T-helper 1 cell treated with Interleukin-12 subunit alpha and Interleukin-12 subunit beta and Interleukin-4 antibody, amounts not matched to agents 30 ng/mL and 1 ng/mL, for 36 hours (primary cell): ENCODE measurements at regions not wholly inside any gene's neighbourhood (a gene's known extent, or its start where the extent isn't known, plus 50 kb on each side); places are given as distances from the start of the nearest gene placed in this dataset.

Experiments used
- intact Hi-C: fragments of 100-400 bp; cut with micrococcal nuclease; formaldehyde crosslinking; loops from one replicate; pipeline ENCODE4 v1.15.1; 2024

DNA sequence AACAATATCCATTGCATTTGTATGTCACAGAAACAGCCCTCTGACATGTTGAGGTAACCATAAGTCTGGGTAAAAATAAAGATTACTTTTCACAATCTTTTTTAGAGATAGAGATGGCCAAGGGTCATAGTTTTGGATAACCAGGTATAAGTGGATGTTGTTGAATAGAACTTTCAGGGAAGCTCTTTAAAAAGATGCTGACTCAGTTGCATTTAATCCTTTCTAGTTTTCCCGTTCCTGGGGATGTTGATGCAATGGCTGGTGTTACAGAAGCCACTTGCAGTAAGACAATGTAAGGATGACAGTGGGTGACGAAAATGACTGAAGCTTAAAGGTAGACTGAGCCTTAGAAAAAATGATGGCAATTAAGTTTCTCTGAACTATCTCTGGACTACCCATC is 1473.7 kb downstream of the AACS start:
- intact Hi-C loops: no loop called here

DNA sequence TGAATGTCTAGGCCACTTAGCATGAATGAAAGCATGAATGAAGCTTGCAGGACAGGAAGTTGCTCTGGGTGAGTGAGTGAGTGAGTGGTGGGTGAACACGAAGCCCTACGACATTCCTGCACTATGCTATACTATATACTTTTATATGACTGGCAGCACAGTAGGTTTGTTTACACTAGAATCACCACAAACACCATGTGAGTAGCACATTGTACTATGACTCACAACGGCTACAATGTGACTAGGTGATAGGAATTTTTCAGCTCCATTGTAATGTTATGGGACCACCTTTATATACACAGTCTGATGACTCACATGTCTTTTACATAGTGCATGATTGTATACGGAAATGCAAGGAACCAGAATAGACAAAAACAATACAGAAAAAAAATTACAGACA is 1480.2 kb downstream of the AACS start:
- intact Hi-C loops: no loop called here

DNA sequence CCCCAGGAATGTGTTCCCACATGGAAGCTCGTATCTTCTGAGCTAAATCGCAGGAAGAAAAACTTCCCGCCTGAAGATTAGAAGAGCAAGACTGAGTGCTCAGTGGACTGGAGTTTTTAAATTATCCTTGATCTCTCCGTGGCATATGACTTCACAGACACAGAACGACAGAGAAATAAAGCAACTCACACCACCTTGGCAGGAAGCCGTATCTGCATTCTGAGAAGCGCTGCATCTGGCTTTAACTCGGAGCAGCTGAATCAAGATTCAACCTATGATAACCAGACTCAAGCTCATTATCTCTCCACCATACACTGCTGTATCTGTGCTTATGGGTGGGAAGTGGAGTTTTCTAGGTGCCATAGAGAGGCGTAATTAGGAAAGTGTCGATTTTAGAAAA is 1482.7 kb downstream of the AACS start:
- intact Hi-C loops: no loop called here

DNA sequence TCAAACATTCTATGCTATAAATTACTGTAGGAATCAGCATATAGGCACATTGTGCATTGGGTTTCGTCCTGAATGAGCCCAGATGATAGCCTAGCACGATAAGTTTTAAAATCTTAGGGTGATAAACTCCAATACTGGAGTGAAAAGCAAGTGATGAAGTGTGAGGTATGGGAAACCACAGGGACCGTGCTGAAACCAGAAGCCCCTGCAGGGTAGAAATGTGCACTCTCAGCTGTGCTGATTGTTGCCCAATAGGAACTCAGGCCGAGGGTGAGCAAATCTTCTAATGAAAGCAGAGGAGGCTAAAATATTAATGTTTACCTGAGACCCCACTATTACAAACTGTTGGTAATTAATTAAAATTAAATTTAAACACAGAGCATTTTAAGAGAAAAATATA is 1486.6 kb downstream of the AACS start:
- intact Hi-C loops: no loop called here

DNA sequence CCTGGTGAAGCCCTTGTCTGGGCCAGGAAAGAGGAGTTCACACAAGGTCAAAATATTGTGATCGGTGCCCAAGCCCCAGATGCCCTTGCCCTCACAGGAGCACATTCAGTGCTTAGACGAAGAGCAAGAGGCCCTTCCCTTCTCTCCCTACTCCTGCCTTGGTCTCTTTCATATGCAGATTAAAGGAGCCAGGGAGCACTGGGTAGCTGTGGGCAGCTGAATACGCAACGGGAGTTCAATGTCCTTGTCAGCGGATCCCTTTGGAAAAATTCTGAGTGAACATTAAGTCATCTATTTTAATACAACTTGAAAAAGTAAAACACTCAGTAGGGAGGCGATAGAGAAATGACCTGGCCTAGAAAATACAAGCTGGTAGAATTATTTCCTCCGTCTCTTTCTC is 1489.4 kb downstream of the AACS start:
- intact Hi-C loops: no loop called here

DNA sequence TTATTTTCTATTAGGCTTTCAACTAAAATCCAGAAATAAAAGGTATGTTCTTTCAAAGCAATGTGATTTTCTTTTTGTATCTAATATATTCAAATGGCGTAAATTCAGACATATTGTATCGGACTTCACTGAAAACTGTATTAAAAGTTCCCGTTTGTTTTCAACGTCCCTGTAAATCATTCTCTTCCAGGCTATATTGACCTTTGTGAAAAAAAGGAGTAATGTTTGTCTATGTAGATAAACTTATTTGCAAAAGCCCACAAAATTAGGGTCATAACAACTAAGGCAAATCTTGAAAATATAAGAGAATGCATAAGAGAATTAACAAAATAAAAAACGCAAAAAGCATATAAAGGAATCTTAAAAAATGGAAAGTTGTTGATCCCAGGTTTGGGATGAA is 1492.4 kb downstream of the AACS start:
- intact Hi-C loops: no loop called here

DNA sequence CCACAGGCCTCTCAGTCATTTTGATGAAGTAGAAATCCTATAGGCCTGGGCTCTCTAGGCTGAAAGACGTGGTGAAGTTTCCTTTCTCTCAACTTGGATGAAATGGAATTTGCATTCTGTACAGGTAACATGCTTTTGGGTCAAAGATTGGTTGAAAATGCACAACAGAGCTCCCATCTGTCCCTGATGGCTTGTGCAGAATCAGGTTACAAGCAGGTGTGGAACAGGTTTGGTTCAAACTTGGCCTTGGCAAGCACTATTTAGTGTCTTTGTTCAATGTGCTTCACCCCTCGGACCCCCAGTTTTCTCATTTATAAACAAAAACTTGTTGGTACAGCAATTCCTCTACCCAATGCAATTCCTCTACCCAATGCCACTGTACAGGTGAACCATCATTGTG is 1493.0 kb downstream of the AACS start:
- intact Hi-C loops: no loop called here

DNA sequence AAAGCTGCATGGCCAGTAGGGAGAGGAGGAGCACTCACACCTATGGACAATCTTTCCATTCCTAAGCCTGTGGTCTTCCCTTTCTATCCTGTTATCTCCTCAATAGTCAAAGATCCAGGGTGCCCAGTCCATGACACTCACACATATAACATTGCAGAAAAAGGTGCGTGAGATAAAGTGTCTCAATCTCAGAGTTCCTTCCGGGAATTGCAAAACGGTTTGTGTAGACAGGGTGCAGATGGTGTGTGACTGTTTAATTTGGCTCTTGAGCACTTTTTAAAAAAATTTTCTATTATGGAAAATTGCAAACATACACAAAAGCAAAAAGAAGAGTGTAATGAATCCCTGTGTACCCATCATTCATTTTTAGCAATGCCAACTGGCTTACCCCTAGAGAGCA is 1493.6 kb downstream of the AACS start:
- intact Hi-C loops: no loop called here

DNA sequence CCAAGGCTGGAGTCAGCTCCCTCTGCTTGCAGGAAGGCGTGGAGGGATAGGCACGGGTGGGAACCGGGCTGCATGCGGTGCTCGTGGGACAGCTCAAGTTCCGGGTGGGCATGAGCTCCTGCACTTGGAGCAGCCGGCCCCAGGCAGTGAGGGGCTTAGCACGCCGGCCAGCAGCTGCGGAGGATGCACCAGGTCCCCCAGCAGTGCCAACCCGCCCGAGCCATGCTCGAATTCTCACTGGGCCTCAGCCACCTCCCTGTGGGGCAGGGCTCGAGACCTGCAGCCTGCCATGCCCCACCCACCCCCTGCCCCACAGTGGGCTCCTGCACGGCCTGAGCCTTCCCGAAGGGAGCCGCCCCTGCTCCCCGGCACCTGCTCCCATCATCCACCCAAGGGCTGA is 1501.8 kb downstream of the AACS start:
- intact Hi-C loops: no loop called here

DNA sequence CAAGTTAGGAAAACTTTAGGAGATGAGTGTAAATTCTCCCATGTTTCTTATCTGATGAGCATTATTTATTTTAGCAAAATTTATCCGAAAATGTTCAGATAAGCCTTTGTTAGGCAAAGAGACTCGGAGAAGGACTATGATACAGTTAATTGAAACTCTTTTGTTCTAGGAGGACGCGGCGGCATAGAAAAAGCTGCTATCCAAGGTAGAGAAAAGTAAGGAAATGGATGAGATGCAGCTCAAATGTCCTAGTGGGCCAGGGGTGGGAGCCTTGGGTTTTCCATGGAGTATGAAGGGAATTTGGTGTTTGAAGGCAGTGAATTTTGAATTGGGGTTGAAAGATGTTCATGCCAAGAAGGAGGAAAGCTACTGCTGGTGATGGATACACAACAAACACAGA is 1504.5 kb downstream of the AACS start:
- intact Hi-C loops: no loop called here

DNA sequence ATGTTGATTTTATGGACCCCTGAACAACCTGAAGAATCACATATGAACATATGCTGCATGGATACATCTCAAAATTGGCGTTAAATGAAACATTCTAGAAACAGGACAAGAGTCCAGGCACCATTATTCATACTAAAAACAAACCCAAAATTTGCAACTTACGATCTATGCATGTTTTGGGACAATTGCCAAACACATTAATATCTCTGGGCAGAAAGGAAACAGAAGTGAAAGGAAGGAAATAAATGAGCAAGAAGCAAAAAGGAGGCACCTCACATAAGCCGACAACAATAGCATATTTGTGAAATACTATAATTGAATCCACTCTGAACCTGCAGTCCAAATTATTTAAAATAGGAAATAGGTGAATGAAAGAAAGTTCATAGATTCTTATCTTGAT is 1505.3 kb downstream of the AACS start:
- intact Hi-C loops: no loop called here

DNA sequence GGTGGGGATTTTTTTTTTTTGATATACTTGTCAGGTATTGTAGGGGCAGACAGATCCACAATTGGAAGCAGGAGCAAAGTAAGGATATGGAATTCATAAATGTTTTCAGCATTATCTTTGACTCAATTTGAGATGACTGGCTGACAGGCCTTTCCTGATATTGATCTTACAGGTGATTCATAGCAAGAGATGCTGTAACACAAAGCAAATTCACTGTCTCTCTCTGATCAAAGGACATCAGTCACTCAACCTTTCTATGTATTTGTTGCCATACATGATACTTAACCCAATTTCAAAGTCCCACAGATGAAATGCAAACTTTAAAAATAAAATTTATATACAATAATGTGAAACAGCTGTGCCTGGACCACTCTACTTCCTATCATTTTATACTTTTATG is 1506.9 kb downstream of the AACS start:
- intact Hi-C loops: no loop called here

DNA sequence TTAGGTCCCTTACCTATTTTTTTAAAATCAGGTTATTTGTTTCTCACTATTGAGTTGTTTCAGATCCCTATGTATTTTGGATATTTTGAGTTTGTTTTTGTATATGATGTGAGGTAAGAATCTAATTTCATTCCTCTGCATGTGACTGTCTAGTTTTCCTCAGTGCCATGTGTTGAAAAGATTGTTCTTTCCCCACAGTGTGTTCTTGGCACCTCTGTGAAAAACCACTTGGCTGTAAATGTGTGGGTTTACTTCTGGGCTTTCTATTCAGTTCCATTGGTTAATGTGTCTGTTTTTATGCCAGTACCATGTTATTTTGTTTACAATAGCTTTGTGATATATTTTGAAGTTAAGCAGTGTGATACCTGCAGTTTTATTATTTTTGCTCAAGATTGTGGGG is 1516.4 kb downstream of the AACS start:
- intact Hi-C loops: no loop called here

DNA sequence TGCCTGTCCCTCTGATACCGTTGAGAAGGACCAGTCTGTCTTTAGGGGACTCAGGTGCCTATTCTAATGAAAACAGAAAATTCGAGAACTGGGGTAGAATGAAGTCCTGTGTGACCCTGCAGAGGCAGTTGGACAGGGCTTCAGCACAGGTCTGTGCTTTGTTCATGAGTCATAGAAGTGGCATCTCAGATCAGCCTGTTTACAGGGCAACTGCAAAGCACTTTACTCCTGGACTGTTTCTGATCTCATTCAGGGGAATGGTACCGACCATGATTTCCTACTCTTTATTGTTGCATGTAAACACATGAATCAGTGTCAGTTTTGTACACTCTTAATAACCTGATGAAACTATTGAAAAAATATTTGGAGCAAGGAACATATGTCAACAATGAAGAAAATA is 1517.0 kb downstream of the AACS start:
- intact Hi-C loops: no loop called here

DNA sequence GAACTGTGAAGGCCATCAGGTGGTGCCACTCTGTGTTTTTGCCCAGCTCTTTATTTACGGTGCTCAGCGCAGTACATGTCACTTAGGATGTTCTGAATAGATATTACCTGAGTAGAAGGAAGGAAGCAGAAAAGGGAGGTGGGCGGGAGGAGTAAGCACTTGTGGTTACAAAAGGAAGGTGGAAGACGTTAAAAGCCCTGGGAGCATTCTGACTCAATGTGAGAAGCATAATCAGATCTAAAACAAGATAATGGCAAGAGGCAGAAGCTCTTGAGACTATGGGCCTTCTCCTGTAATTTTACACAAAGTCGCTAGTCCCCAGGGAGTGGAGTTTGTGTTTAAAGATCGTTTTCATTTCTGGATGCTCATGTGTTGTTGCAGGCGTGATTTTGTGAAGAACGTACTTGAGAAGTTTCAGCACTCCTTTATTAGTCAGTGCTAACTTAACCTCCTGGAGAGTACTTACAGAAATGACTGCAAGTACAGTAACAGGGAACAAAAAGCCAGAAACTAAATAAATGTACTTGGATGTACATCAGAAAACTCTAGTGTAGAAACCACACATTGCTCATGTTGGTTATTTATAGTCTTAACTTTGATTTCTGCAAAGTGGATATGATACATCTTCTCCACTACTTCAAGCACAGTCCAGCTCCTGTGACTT is 1523.5 kb downstream of the AACS start:
- intact Hi-C loops: no loop called here

DNA sequence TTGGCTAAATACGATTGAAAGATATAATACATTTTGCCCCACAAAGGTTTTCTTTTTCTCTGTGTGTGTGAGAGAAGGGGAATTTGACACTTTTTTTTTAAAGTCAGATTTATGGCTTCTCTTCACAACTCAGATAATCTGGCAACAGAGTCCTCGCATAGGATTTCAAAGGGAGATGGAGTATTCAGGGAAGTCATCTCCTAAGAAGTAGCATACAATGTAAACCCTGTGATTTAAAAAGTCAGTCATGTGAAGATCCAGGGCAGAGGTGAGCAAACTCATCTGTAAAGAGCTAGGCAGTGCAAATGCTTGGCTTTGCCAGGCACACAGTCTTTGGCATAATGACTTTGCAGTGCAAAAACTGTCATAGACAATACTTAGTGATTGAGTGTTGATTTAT is 1526.3 kb downstream of the AACS start:
- intact Hi-C loops: no loop called here

DNA sequence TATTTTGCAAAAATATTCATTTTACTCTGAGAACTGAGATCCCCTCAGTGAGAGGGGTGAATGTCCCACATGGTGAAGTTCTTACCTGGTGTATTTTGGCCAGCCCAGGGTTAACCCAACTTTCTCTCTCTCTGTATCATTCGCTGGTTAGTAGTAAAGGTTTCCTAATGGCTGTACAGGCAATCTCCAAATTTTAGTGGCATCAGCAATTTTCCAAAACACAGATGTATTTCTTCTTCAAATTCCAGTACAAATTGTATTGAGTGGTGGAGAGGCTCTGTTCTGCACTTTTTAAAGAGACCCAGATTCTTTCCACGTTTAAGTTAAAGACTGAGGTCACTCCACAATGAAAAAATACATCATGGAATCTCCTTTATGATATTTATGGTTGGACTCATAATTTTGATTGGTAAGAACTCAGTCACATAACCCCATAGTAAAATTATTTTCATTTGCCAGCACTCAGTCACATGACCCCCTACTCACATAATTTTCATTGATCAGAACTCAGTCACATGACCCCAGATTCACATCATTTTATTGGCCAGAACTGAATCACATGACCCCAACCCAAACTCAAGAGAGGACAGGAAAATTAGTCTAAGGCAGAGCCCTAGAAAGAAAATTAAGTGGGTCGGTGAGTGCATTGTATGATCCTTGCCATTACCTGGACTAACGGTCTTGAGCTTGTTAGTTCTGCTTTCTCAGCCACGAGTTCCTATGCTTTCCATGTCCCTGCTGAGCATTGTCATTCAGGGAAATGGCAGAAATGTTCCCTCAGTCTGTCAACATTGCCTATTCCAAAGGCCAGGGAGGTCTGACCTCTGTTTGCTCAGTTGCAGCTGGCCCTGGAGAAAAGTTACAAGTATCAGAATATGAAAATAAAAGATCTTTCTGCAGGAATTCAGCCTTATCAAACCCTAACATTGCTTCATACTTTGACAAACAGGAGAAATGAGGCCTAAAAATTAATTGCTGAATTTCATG is 1536.2 kb downstream of the AACS start:
- intact Hi-C loops: no loop called here

DNA sequence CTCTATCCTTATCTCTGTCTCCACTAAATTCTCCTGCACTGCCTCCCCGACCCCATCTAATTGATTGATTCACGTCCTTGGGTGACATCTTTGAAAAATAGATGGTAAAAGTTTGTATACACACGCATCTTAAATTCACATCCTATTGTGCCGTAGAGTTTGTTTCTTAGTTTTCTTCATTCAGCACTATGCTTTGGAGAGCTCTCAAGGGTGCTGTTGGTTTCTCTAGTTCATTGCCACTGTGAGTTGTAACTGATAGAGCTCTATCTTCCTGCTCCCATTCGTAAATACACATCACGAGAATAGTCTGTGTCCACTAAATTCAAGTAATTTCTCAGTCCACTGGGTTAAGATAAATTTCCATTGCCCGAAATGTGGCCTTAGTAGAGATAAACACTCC is 1537.4 kb downstream of the AACS start:
- intact Hi-C loops: no loop called here

DNA sequence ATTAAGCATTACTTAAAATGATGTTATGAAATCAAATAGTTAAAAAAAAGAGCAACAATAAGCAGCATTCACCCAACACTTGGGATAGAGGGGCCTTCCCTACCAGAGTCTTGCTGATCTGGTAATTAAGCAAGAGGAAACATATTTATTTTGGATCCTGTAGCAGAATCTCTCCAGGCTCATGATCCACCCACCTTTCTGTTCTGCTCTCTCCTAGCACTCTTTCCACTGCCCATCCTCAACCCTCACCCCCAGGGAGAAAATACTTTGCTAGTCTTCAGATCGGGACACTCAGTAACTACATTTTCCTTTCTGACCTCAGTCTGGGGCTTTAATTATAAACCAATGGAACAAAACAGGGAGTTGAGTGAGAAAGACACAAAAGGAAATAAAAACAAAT is 1541.9 kb downstream of the AACS start:
- intact Hi-C loops: no loop called here

DNA sequence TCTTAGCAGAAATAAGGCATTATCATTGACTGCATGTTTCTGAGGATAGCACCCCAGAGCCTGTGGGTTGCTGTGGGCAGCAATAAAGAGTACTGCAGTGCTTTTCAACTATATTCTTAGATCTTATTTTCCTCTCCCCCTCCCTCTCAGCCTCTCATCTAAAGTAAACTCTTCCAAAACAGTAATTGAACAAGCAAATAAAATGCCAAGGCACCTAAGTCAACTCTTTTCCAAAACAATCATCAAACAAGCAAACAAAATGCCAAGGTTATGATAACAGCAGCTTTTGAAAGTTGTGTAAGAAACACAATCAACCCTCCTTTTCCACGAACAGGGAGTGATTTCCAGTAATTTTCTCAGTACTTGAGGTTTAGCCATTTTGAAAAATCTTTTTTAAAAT is 1542.6 kb downstream of the AACS start:
- intact Hi-C loops: no loop called here

DNA sequence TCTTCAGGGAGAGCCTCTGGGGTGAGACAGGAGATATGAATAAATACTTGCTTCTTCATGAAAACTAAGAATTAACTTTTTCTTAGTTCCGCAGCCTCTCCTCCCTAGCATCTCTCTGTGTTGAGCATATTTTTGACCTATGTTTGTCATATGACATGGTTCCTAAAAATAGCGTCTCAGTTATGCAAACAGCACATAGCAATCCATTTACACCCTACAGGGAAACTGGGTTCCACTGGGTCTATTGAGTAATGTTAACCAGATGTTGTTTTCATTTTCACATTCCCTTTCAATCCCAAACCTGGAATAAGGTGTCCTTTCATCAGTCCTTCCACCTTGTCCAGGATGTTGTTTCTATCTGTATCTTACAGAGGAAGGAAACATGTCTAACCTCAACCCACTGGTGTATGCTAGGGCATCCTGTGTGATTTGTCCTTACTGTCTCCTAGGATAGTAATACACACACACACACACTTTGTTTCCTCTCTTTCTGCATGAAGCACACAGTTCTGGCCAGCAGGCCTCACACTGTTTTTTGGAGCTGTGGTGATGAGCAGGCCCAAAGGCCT is 1543.5 kb downstream of the AACS start:
- intact Hi-C loops: no loop called here

DNA sequence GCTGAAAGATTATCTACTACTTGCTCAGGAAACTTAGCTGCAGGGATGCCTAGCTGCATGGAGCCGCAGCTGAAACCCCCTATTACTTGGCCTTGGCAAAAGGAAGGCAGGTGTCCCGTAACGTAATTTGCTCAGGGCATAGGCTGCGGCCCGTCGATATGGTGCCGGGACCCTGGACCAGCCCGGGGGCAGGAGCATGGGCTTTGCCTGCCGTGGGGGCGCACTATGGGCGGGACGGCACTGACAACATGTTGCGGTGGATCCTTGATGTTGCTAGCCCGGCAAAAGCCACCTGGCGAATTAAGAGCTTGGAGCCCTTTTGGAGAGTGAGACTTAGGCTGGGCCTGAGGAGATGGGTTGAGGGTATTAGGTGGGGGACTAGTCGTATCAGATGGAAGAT is 1551.2 kb downstream of the AACS start:
- intact Hi-C loops: no loop called here

DNA sequence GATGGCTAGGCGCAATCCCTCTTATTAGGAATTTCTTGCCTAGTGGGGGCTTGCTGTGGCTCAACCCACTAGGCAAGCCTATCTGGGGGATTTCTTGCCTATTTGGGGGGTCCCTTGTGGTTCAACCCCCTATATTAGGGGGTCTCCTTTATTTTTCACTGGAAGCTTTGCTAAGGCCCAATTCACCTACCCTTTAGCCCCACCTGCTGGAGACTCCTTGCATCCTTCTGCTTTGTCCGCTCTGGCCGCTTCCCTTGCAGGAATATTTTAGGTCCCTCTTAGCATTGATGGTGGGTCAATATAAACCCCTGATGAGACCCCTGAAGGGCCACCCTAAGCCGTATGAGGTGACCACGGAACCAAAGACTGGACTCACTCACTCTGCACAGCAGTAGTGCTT is 1552.1 kb downstream of the AACS start:
- intact Hi-C loops: no loop called here
